ENCODE measurements at regions not wholly inside any gene's neighbourhood (a gene's known extent, or its start where the extent isn't known, plus 50 kb on each side); places are given as distances from the start of the nearest gene placed in this dataset.

DNA sequence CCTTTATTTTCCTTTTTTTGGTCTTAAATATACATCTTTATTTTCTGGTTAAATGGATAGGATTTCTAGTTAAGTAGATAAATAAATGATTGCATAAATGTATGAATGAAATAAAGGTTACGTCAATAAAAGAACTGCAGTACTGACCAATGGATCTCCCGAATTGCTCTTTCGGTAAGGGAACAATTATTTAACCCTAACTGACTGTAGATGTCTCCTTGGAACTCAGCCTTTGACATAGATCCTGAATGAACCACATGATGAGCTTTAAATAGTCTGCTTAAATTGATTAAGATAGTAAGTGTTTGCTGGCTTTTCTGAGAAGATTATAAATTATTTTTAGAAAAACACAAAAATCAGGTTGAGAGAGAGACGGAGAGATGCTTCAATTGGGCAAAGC, 391.0 kb upstream of the SYT1 start:
- H3K27ac ChIP-seq: no peak overlapping the region
- WGBS, 2 donors (ENCODE audit: low coverage in 1 of 2): 81 to 83% methylated on average over 4 of the region's 4 CpGs
- H3K4me3 ChIP-seq: no peak overlapping the region
- no peak for TF ChIP-seq POLR2AphosphoS5 (IDR thresholded peaks at IDR 0.05)
- no peak for TF ChIP-seq POLR2A (IDR thresholded peaks at IDR 0.05)
- no peak for TF ChIP-seq EP300 (IDR thresholded peaks at IDR 0.05; ENCODE audit: low read depth)
- no peak for TF ChIP-seq CTCF (IDR thresholded peaks at IDR 0.05)
- intact Hi-C loops (cut with DNase I; ENCODE audit: low total_unique reads): no loop called here
- no peaks in the 10 kb centered on the region for H3K27me3 ChIP-seq
- H3K36me3 ChIP-seq: no peaks in the 10 kb centered on the region
- in situ Hi-C loops (cut with MboI; ENCODE audit: low pct_ligation_motif_present in 1 of 4, low pct_unique_long_range_greater_than_20kb in 1 of 4, low sequenced_read_pairs in 3 of 4): no loop called here
- no peaks in the 10 kb centered on the region for H3K4me1 ChIP-seq
- no peaks in the 10 kb centered on the region for H3K9me3 ChIP-seq
- no peak for DNase-seq

- Histone ChIP-seq H3K36me3 (no peaks in the 10 kb centered on the region), H3K27me3 (no peaks in the 10 kb centered on the region), H3K4me3 (no peak overlapping the region), H3K27ac (no peak overlapping the region), H3K9me3 (no peaks in the 10 kb centered on the region), H3K4me1 (no peaks in the 10 kb centered on the region)
- 65 to 71% methylated on average over 3 to 8 of the region's 8 CpGs for WGBS, 2 donors (ENCODE audit: low coverage in 1 of 2)
- intact Hi-C loops (cut with DNase I; ENCODE audit: low total_unique reads) (no loop called here), in situ Hi-C loops (cut with MboI; ENCODE audit: low pct_ligation_motif_present in 1 of 4, low pct_unique_long_range_greater_than_20kb in 1 of 4, low sequenced_read_pairs in 3 of 4) (no loop called here)
- DNase-seq: no peak
- TF ChIP-seq EP300 (IDR thresholded peaks at IDR 0.05; ENCODE audit: low read depth) (no peak), CTCF (IDR thresholded peaks at IDR 0.05) (no peak), POLR2AphosphoS5 (IDR thresholded peaks at IDR 0.05) (no peak), POLR2A (IDR thresholded peaks at IDR 0.05) (no peak)
These were observed 380.7 kb upstream of the SYT1 start for GRCh38 chr12:78483767-78484315.

- no peak overlapping the region for H3K4me3 ChIP-seq
- intact Hi-C loops (cut with DNase I; ENCODE audit: low total_unique reads): no loop called here
- no peak overlapping the region for H3K27ac ChIP-seq
- in situ Hi-C loops (cut with MboI; ENCODE audit: low pct_ligation_motif_present in 1 of 4, low pct_unique_long_range_greater_than_20kb in 1 of 4, low sequenced_read_pairs in 3 of 4): no loop called here
- no peaks in the 10 kb centered on the region for H3K4me1 ChIP-seq
- no peaks in the 10 kb centered on the region for H3K36me3 ChIP-seq
- H3K27me3 ChIP-seq: no peaks in the 10 kb centered on the region
- H3K9me3 ChIP-seq: no peaks in the 10 kb centered on the region
- no peak for TF ChIP-seq EP300 (IDR thresholded peaks at IDR 0.05; ENCODE audit: low read depth)
- TF ChIP-seq POLR2A (IDR thresholded peaks at IDR 0.05): no peak
- no peak for TF ChIP-seq POLR2AphosphoS5 (IDR thresholded peaks at IDR 0.05)
- no peak for TF ChIP-seq CTCF (IDR thresholded peaks at IDR 0.05)
- 38% methylated on average over 1 of the region's 1 CpG for WGBS, 2 donors (ENCODE audit: low coverage in 1 of 2)
- no peak for DNase-seq
These were observed 374.6 kb upstream of the SYT1 start for GRCh38 chr12:78489990-78490389.

DNA sequence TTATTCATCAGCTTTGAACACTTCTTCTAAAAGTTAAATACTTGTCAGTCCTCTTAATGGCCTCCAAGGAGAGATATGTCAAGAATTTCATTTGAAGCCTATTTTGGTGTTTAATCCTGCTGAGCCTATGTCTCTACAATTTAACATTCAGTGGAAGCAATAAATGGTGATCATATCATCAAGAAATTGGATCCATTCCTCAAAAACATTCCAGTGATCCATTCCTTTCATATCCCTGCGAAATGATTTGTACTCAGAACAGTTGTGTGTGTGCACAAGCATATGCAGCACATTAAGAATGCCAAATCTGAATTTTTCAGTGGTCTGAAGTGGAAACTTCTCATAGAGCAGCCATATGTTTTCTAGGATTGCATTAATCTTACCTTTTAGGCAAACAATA, 373.7 kb upstream of the SYT1 start:
- in situ Hi-C loops (cut with MboI; ENCODE audit: low pct_ligation_motif_present in 1 of 4, low pct_unique_long_range_greater_than_20kb in 1 of 4, low sequenced_read_pairs in 3 of 4): no loop called here
- Histone ChIP-seq H3K9me3 (no peaks in the 10 kb centered on the region), H3K4me3 (no peak overlapping the region), H3K27ac (no peak overlapping the region), H3K4me1 (no peaks in the 10 kb centered on the region), H3K36me3 (no peaks in the 10 kb centered on the region), H3K27me3 (no peaks in the 10 kb centered on the region)
- TF ChIP-seq POLR2A (IDR thresholded peaks at IDR 0.05) (no peak), EP300 (IDR thresholded peaks at IDR 0.05; ENCODE audit: low read depth) (no peak), POLR2AphosphoS5 (IDR thresholded peaks at IDR 0.05) (no peak), CTCF (IDR thresholded peaks at IDR 0.05) (no peak)
- DNase-seq: no peak
- intact Hi-C loops (cut with DNase I; ENCODE audit: low total_unique reads): no loop called here
- 34 to 88% methylated on average over 1 of the region's 1 CpG for WGBS, 2 donors (ENCODE audit: low coverage in 1 of 2)

All from transverse colon (tissue), 4 donors.